ENCODE measurements at regions not wholly inside any gene's neighbourhood (a gene's known extent, or its start where the extent isn't known, plus 50 kb on each side); places are given as distances from the start of the nearest gene placed in this dataset.
"Not testable (repeated sequence)": the region's sequence is repeated elsewhere in the genome, so short reads cannot be mapped to it uniquely, and the experiment has no call there.

GRCh38 chr16:29274055-29275035, 132.2 kb downstream of the NPIPB11 start:
- TF ChIP-seq CTCF (IDR thresholded peaks at IDR 0.05); POLR2AphosphoS5 (IDR thresholded peaks at IDR 0.05); POLR2A (IDR thresholded peaks at IDR 0.05); EP300 (IDR thresholded peaks at IDR 0.05; ENCODE audit: low read depth): not testable (repeated sequence)

Data from transverse colon (tissue), 4 donors.